H1 (cell line): ENCODE measurements at regions not wholly inside any gene's neighbourhood (a gene's known extent, or its start where the extent isn't known, plus 50 kb on each side); places are given as distances from the start of the nearest gene placed in this dataset.

ENCODE experiments used
- CTCF ChIP-seq, 3 experiments: IDR thresholded peaks; 1 replicate in 2 of 3; 2 replicates in 1 of 3; pipeline versions ENCODE4 v1.5.1 to v1.6.1; 2011; ENCODE audit warnings: low read length in 3 of 3, mild to moderate bottlenecking in 3 of 3, inconsistent platforms in 2 of 3, low read depth in 1 of 3, moderate library complexity in 1 of 3; ENCODE audit not compliant: insufficient read depth in 1 of 3; ENCODE audit errors: control extremely low read depth in 1 of 3
- KDM1A ChIP-seq: fragments of 200-600, 300-600 bp; sonication (generic); IDR thresholded peaks from 2 replicates; pipeline ENCODE4 v1.7.1; 2016; ENCODE audit warnings: mild to moderate bottlenecking, low read length, borderline replicate concordance
- TBP ChIP-seq: IDR thresholded peaks from 2 replicates; pipeline ENCODE4 v1.6.1; 2011; ENCODE audit warnings: low read depth, low read length, improper control_type of control experiment

DNA sequence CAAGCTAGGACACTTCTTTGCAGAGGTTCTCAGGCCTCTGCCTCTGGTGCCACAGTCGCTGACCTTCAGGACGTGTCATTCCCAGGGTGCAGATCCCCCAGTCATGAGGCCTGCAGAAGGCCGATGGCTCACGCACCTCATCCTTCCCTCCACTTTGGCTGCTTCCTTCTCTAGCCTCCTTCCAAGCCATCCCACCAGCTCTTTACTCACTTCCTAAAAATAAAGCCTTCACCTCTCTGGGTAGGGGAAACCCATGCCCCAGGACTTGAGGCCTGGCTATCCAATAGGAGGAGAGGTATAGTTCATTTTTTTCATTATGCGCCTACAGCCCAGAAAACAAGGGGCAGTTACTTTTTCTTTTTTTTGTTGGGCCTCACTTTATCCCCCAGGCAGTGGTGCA, 91.4 kb downstream of the B3GNT2 start:
- TF ChIP-seq CTCF (IDR thresholded peaks at IDR 0.05; ENCODE audit: control extremely low read depth in 1 of 3, insufficient read depth in 1 of 3, low read depth in 1 of 3, low read length in 3 of 3) (no peak), KDM1A (no peak), TBP (no peak)
